Peyer's patch (tissue), 4 donors: ENCODE measurements at regions not wholly inside any gene's neighbourhood (a gene's known extent, or its start where the extent isn't known, plus 50 kb on each side); places are given as distances from the start of the nearest gene placed in this dataset.

Source experiments
- CTCF ChIP-seq, 6 experiments: fragments of 450-650 bp in 4 of 6; fragments of 200-600 bp in 2 of 6; sonication (generic) in 1 of 6; IDR thresholded peaks; one replicate each; pipeline ENCODE4 v1.5.1; 2017 to 2019; ENCODE audit warnings: antibody characterized with exemption in 6 of 6, mild to moderate bottlenecking in 3 of 6, moderate library complexity in 1 of 6
- POLR2A ChIP-seq, 2 donors: fragments of 450-650 bp; IDR thresholded peaks; one replicate each; pipeline ENCODE4 v1.5.1; 2017; ENCODE audit warnings: antibody characterized with exemption in 2 of 2, mild to moderate bottlenecking in 2 of 2, moderate library complexity in 2 of 2

- TF ChIP-seq CTCF (IDR thresholded peaks at IDR 0.05) (no peak), POLR2A (IDR thresholded peaks at IDR 0.05) (no peak)
Observed at GRCh38 chr10:7471720-7472367, 61.0 kb upstream of the SFMBT2 start.
